ENCODE measurements at regions not wholly inside any gene's neighbourhood (a gene's known extent, or its start where the extent isn't known, plus 50 kb on each side); places are given as distances from the start of the nearest gene placed in this dataset.

- TF ChIP-seq, protein P1, sequence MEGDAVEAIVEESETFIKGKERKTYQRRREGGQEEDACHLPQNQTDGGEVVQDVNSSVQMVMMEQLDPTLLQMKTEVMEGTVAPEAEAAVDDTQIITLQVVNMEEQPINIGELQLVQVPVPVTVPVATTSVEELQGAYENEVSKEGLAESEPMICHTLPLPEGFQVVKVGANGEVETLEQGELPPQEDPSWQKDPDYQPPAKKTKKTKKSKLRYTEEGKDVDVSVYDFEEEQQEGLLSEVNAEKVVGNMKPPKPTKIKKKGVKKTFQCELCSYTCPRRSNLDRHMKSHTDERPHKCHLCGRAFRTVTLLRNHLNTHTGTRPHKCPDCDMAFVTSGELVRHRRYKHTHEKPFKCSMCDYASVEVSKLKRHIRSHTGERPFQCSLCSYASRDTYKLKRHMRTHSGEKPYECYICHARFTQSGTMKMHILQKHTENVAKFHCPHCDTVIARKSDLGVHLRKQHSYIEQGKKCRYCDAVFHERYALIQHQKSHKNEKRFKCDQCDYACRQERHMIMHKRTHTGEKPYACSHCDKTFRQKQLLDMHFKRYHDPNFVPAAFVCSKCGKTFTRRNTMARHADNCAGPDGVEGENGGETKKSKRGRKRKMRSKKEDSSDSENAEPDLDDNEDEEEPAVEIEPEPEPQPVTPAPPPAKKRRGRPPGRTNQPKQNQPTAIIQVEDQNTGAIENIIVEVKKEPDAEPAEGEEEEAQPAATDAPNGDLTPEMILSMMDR (IDR thresholded peaks at IDR 0.05), result no peak
- TF ChIP-seq POLR2A (IDR thresholded peaks at IDR 0.05) (no peak), POLR2AphosphoS5 (IDR thresholded peaks at IDR 0.05) (no peak), EP300 (IDR thresholded peaks at IDR 0.05) (no peak)
Observed at GRCh38 chr6:140932909-140933308, 1199.8 kb upstream of the GJE1 start.
